H9 (cell line): ENCODE measurements at regions not wholly inside any gene's neighbourhood (a gene's known extent, or its start where the extent isn't known, plus 50 kb on each side); places are given as distances from the start of the nearest gene placed in this dataset.

ENCODE experiments used
- DNase-seq: peaks from one replicate; pipeline ENCODE4 v3.0.0-alpha.2; 2017
- H2AFZ ChIP-seq: one replicate; pipeline ENCODE4 v1.6.1; 2013; ENCODE audit warnings: mild to moderate bottlenecking, low read length, control low read depth, moderate library complexity
- H2AK5ac ChIP-seq: 2 replicates; pipeline ENCODE4 v1.6.1; 2013; ENCODE audit warnings: low read length, control low read depth, mixed read lengths; ENCODE audit not compliant: insufficient read length
- H2BK120ac ChIP-seq: one replicate; pipeline ENCODE4 v1.6.1; 2013; ENCODE audit warnings: low read depth, mild to moderate bottlenecking, low read length, control low read depth, inconsistent platforms; ENCODE audit not compliant: poor library complexity, severe bottlenecking
- H2BK12ac ChIP-seq: 2 replicates; pipeline ENCODE4 v1.6.1; 2013; ENCODE audit warnings: low read length, control low read depth, mixed read lengths, low read depth; ENCODE audit not compliant: insufficient read length
- H2BK15ac ChIP-seq: 2 replicates; pipeline ENCODE4 v1.6.1; 2013; ENCODE audit warnings: low read depth, low read length, control low read depth
- H2BK20ac ChIP-seq: one replicate; pipeline ENCODE4 v1.6.1; 2013; ENCODE audit warnings: low read depth, mild to moderate bottlenecking, low read length, control low read depth, inconsistent platforms; ENCODE audit not compliant: poor library complexity, severe bottlenecking
- H2BK5ac ChIP-seq: 2 replicates; pipeline ENCODE4 v1.6.1; 2013; ENCODE audit warnings: low read length, control low read depth, mixed read lengths; ENCODE audit not compliant: insufficient read length
- H3K14ac ChIP-seq: 2 replicates; pipeline ENCODE4 v1.6.1; 2013; ENCODE audit warnings: low read length, control low read depth; ENCODE audit not compliant: insufficient read depth
- H3K18ac ChIP-seq: 2 replicates; pipeline ENCODE4 v1.6.1; 2013; ENCODE audit warnings: low read depth, mild to moderate bottlenecking, mixed read lengths, low read length, control low read depth; ENCODE audit not compliant: insufficient read length
- H3K23ac ChIP-seq: 2 replicates; pipeline ENCODE4 v1.6.1; 2013; ENCODE audit warnings: low read length, control low read depth, mixed read lengths, low read depth; ENCODE audit not compliant: insufficient read length
- H3K23me2 ChIP-seq: 2 replicates; pipeline ENCODE4 v1.6.1; 2013; ENCODE audit warnings: low read depth, mild to moderate bottlenecking, mixed read lengths, low read length, control low read depth; ENCODE audit not compliant: insufficient read length, poor library complexity, severe bottlenecking
- H3K27ac ChIP-seq: 2 replicates; pipeline ENCODE4 v1.5.1; 2013; ENCODE audit warnings: low read length, control low read depth, mixed read lengths, low read depth; ENCODE audit not compliant: insufficient read length
- H3K27me3 ChIP-seq: 2 replicates; pipeline ENCODE4 v1.6.1; 2013; ENCODE audit warnings: low read length, control low read depth, inconsistent platforms; ENCODE audit not compliant: insufficient read depth
- H3K4ac ChIP-seq: 2 replicates; pipeline ENCODE4 v1.6.1; 2013; ENCODE audit warnings: low read depth, mild to moderate bottlenecking, control low read depth, inconsistent platforms, low read length, moderate library complexity
- H3K4me1 ChIP-seq: 2 replicates; pipeline ENCODE4 v1.6.1; 2013; ENCODE audit warnings: low read length, control low read depth, inconsistent platforms; ENCODE audit not compliant: insufficient read depth
- H3K4me2 ChIP-seq: 2 replicates; pipeline ENCODE4 v1.6.1; 2013; ENCODE audit warnings: low read length, control low read depth, mixed read lengths; ENCODE audit not compliant: insufficient read length, insufficient read depth
- H3K56ac ChIP-seq: 2 replicates; pipeline ENCODE4 v1.6.1; 2013; ENCODE audit warnings: low read depth, mild to moderate bottlenecking, mixed read lengths, low read length, control low read depth; ENCODE audit not compliant: insufficient read length
- H3K79me1 ChIP-seq: 2 replicates; pipeline ENCODE4 v1.6.1; 2013; ENCODE audit warnings: low read depth, mild to moderate bottlenecking, moderate library complexity, low read length, control low read depth, inconsistent platforms; ENCODE audit not compliant: insufficient read depth, poor library complexity, severe bottlenecking
- H3K79me2 ChIP-seq: 2 replicates; pipeline ENCODE4 v1.6.1; 2013; ENCODE audit warnings: low read length, control low read depth, inconsistent platforms; ENCODE audit not compliant: insufficient read depth
- H3K9ac ChIP-seq: 2 replicates; pipeline ENCODE4 v1.6.1; 2013; ENCODE audit warnings: low read length, control low read depth, mixed read lengths; ENCODE audit not compliant: insufficient read length; ENCODE audit errors: extremely low read depth
- H3K9me3 ChIP-seq: one replicate; pipeline ENCODE4 v1.6.1; 2013; ENCODE audit warnings: low read depth, low read length, inconsistent platforms; ENCODE audit not compliant: control insufficient read depth
- H3T11ph ChIP-seq: one replicate; pipeline ENCODE4 v1.6.1; 2013; ENCODE audit warnings: mild to moderate bottlenecking, low read length, control low read depth, inconsistent platforms
- H4K20me1 ChIP-seq: one replicate; pipeline ENCODE4 v1.6.1; 2013; ENCODE audit not compliant: control insufficient read depth, insufficient read length, insufficient read depth
- H4K5ac ChIP-seq: 2 replicates; pipeline ENCODE4 v1.6.1; 2013; ENCODE audit warnings: low read depth, mild to moderate bottlenecking, mixed read lengths, low read length, control low read depth; ENCODE audit not compliant: insufficient read length
- H4K8ac ChIP-seq: replicated peaks from 2 replicates; pipeline ENCODE4 v1.6.1; 2013; ENCODE audit warnings: low read length, control low read depth, mixed read lengths, low read depth; ENCODE audit not compliant: insufficient read length
- H4K91ac ChIP-seq: 2 replicates; pipeline ENCODE4 v1.6.1; 2013; ENCODE audit warnings: low read depth, mild to moderate bottlenecking, moderate library complexity, mixed read lengths, low read length, control low read depth; ENCODE audit not compliant: insufficient read length
- H3K27ac Mint-ChIP-seq, 3 experiments: 2 replicates in 2 of 3; 3 replicates in 1 of 3; pipeline ENCODE4 v1.8.0; 2020 to 2021; ENCODE audit warnings: mixed read lengths in 3 of 3, mild to moderate bottlenecking in 1 of 3, moderate library complexity in 1 of 3
- H3K27me3 Mint-ChIP-seq: 2 replicates; pipeline ENCODE4 v1.8.0; 2021; ENCODE audit warnings: low read depth, mild to moderate bottlenecking, moderate library complexity, mixed read lengths
- H3K36me3 Mint-ChIP-seq, 3 experiments: 2 replicates in 2 of 3; 3 replicates in 1 of 3; pipeline ENCODE4 v1.8.0; 2020 to 2021; ENCODE audit warnings: low read depth in 3 of 3, mixed read lengths in 3 of 3; ENCODE audit not compliant: insufficient read depth in 1 of 3
- H3K4me1 Mint-ChIP-seq, 2 experiments: 2 replicates each; pipeline ENCODE4 v1.8.0; 2020; ENCODE audit warnings: mixed read lengths in 2 of 2
- H3K4me3 Mint-ChIP-seq, 2 experiments: 2 replicates in 1 of 2; 3 replicates in 1 of 2; pipeline ENCODE4 v1.8.0; 2020 to 2021; ENCODE audit warnings: mild to moderate bottlenecking in 2 of 2, mixed read lengths in 2 of 2, moderate library complexity in 1 of 2
- H3K9me3 Mint-ChIP-seq, 2 experiments: 2 replicates in 1 of 2; 3 replicates in 1 of 2; pipeline ENCODE4 v1.8.0; 2020; ENCODE audit warnings: mild to moderate bottlenecking in 2 of 2, mixed read lengths in 2 of 2, moderate library complexity in 1 of 2
- CTCF ChIP-seq: fragments of 200-600 bp; sonication (generic); conservative IDR thresholded peaks from 3 replicates; pipeline ENCODE4 v1.8.0; 2021; ENCODE audit warnings: antibody characterized with exemption, mild to moderate bottlenecking
- WGBS: extraction: QIAGEN DNeasy Blood & Tissue Kit; methylation state at CpG from one replicate; pipeline ENCODE4 v1.1.7; 2013; ENCODE audit warnings: missing lambda C conversion rate, low lambda C conversion rate, mixed read lengths; ENCODE audit not compliant: insufficient read length; ENCODE audit errors: extremely low coverage; 5-methylcytosine and 5-hydroxymethylcytosine counted together

- Histone ChIP-seq H2BK5ac (no peak overlapping the region), H3T11ph (no peak overlapping the region), H4K8ac (no peak overlapping the region), H3K23me2 (no peaks in the 10 kb centered on the region), H3K4me1 (no peaks in the 10 kb centered on the region), H3K23ac (no peak overlapping the region), H2AFZ (no peak overlapping the region), H2AK5ac (no peak overlapping the region), H3K18ac (no peak overlapping the region), H3K27me3 (no peaks in the 10 kb centered on the region), H3K79me2 (no peaks in the 10 kb centered on the region), H2BK15ac (no peak overlapping the region), H4K20me1 (no peaks in the 10 kb centered on the region), H3K56ac (no peak overlapping the region), H3K4me2 (no peak overlapping the region), H2BK120ac (no peak overlapping the region), H3K4ac (no peak overlapping the region), H2BK20ac (no peak overlapping the region), H3K9me3 (no peaks in the 10 kb centered on the region), H2BK12ac (no peak overlapping the region), H3K14ac (no peak overlapping the region; the same call in 1 of the 2 replicates), H4K91ac (no peak overlapping the region), H3K79me1 (no peaks in the 10 kb centered on the region), H3K27ac (no peak overlapping the region), H4K5ac (no peak overlapping the region), H3K9ac (no peak overlapping the region)
- H3K27ac Mint-ChIP-seq = 0 out of 7 replicates have a peak overlapping the region, but pooled peaks of 1 of the 3 experiments have one; percentile 51
- H3K27me3 Mint-ChIP-seq = no peaks in the 10 kb centered on the region; the same call in 1 of the 2 replicates
- DNase-seq = no peak
- no peaks in the 10 kb centered on the region for H3K36me3 Mint-ChIP-seq
- no peaks in the 10 kb centered on the region for H3K9me3 Mint-ChIP-seq
- no CpG with 5 or more reads among the region's 13 CpGs for WGBS
- H3K4me3 Mint-ChIP-seq = no peak overlapping the region
- peaks cover 0 to 11% of the 10 kb centered on the region in 2 experiments; a peak in 3 of 4 replicates for H3K4me1 Mint-ChIP-seq
- no peak for TF ChIP-seq CTCF
Observed at GRCh38 chr20:50354721-50355589, 155.2 kb upstream of the PTPN1 start.
